NT2/D1 (cell line): ENCODE measurements at regions not wholly inside any gene's neighbourhood (a gene's known extent, or its start where the extent isn't known, plus 50 kb on each side); places are given as distances from the start of the nearest gene placed in this dataset.

ENCODE experiments used
- SUZ12 ChIP-seq: IDR thresholded peaks from 2 replicates; pipeline ENCODE4 v1.6.1; 2011; ENCODE audit not compliant: insufficient read length, insufficient read depth; ENCODE audit errors: extremely low read depth
- YY1 ChIP-seq: IDR thresholded peaks from 2 replicates; pipeline ENCODE4 v1.6.1; 2011; ENCODE audit not compliant: insufficient read length, insufficient read depth
- ZNF274 ChIP-seq: IDR thresholded peaks from 2 replicates; pipeline ENCODE4 v1.6.1; 2011; ENCODE audit warnings: mild to moderate bottlenecking, low read depth, low read length

DNA sequence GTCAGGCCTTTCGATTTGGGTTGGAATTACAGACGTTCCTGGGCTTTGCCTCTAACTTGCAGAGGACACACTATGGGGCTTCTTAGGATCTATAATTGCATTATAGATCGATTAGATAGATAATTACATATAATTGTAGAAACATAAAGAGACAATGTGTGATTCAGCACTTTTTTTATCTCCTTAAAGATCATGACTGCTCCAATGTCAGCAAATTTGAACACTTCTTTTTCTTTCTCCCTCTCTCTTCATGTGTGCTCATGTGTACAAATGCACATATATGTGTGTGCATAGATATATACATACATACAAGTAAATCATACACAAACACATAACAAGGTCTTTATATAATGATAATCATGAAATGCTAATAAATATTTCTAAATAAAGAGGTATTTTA is 1261.2 kb upstream of the SLC39A10 start:
- TF ChIP-seq YY1 (no peak), ZNF274 (no peak), SUZ12 (no peak)
